HepG2 (cell line): ENCODE measurements at regions not wholly inside any gene's neighbourhood (a gene's known extent, or its start where the extent isn't known, plus 50 kb on each side); places are given as distances from the start of the nearest gene placed in this dataset.

Experiments used
- ATAC-seq: fragments of 200-7000 bp; cut with Tn5 transposase; 3 replicates; pipeline ENCODE4 v1.9.1; 2020; ENCODE audit warnings: mild to moderate bottlenecking, moderate library complexity
- BruUV-seq: library from RNA; stranded (reverse); fragments of 400-500 nt; replicated peaks from 2 replicates; lab custom pipeline; 2021; lab: Mats Ljungman, UMichigan
- CTCF ChIA-PET: fragments of 300-600 bp; formaldehyde crosslinking; extraction: SDS; loops from one replicate; lab custom pipeline; 2021; ENCODE audit warnings: low total read pairs, inconsistent platforms, low intra/inter-chr PET ratio; lab: Yijun Ruan, JAX
- POLR2A ChIA-PET: fragments of 350-600 bp; sonication (Branson Sonifier 250); formaldehyde crosslinking; loops from one replicate; lab custom pipeline; 2020; ENCODE audit warnings: antibody characterized with exemption, inconsistent platforms; lab: Yijun Ruan, JAX
- DNase-seq: peaks from one replicate; pipeline ENCODE4 v3.0.0-alpha.2; 2015; ENCODE audit warnings: low spot score
- FAIRE-seq: peaks from 3 replicates; lab custom pipeline; 2011; peaks lifted over from hg19 to GRCh38; lab: Jason Lieb, UNC
- H2AFZ ChIP-seq: one replicate; pipeline ENCODE4 v1.6.1; 2011; ENCODE audit warnings: low read length, inconsistent platforms
- H3K27ac ChIP-seq: fragments of 300-600 bp; 3 replicates; pipeline ENCODE4 v1.8.0; 2011; ENCODE audit warnings: mixed run types, mild to moderate bottlenecking, mixed read lengths, low read length, inconsistent platforms; ENCODE audit not compliant: insufficient read depth; ENCODE audit errors: extremely low read length
- H3K27me3 ChIP-seq, 2 experiments: fragments of 200-600 bp in 1 of 2; 2 replicates in 1 of 2; 3 replicates in 1 of 2; pipeline versions ENCODE4 v1.6.0 to v1.8.0; 2011; ENCODE audit warnings: low read length in 2 of 2, mild to moderate bottlenecking in 2 of 2, moderate library complexity in 2 of 2, inconsistent platforms in 1 of 2; ENCODE audit not compliant: insufficient read depth in 2 of 2, control insufficient read depth in 1 of 2
- H3K36me3 ChIP-seq, 2 experiments: fragments of 200-600 bp in 1 of 2; replicated peaks in 1 of 2; 2 replicates in 1 of 2; 3 replicates in 1 of 2; pipeline versions ENCODE4 v1.5.1 to v1.8.0; 2011; ENCODE audit warnings: low read length in 2 of 2, inconsistent platforms in 1 of 2; ENCODE audit not compliant: insufficient read depth in 2 of 2, control insufficient read depth in 1 of 2
- H3K4me1 ChIP-seq: 2 replicates; pipeline ENCODE4 v1.5.1; 2012; ENCODE audit warnings: low read length, inconsistent platforms; ENCODE audit not compliant: insufficient read depth
- H3K4me2 ChIP-seq: 2 replicates; pipeline ENCODE4 v1.6.0; 2011; ENCODE audit warnings: low read depth, low read length, inconsistent platforms
- H3K4me3 ChIP-seq, 3 experiments: fragments of 200-600 bp in 1 of 3; sonication (generic), shearing (Covaris generic) in 1 of 3; replicated peaks in 1 of 3; 2 replicates each; pipeline ENCODE4 v1.5.1; 2011 to 2016; ENCODE audit warnings: low read length in 3 of 3, inconsistent platforms in 2 of 3, low read depth in 2 of 3, mild to moderate bottlenecking in 2 of 3, control low read depth in 1 of 3, mixed read lengths in 1 of 3; ENCODE audit not compliant: insufficient read depth in 1 of 3
- H3K79me2 ChIP-seq: one replicate; pipeline ENCODE4 v1.6.1; 2011; ENCODE audit warnings: low read length, inconsistent platforms; ENCODE audit not compliant: insufficient read depth
- H3K9ac ChIP-seq: 2 replicates; pipeline ENCODE4 v1.6.0; 2011; ENCODE audit warnings: mild to moderate bottlenecking, low read depth, low read length, inconsistent platforms; ENCODE audit not compliant: insufficient read depth
- H3K9me3 ChIP-seq: 2 replicates; pipeline ENCODE4 v1.5.1; 2012; ENCODE audit warnings: mild to moderate bottlenecking, low read length
- H4K20me1 ChIP-seq: 2 replicates; pipeline ENCODE4 v1.6.0; 2011; ENCODE audit warnings: inconsistent platforms, mild to moderate bottlenecking, low read length, moderate library complexity; ENCODE audit not compliant: insufficient read depth
- HNF1A ChIP-seq, 2 experiments: sonication (generic) in 1 of 2; formaldehyde crosslinking in 1 of 2; IDR thresholded peaks; 2 replicates each; pipeline versions ENCODE4 v1.4.0 to v1.6.1; 2016 to 2020; ENCODE audit warnings: borderline replicate concordance in 1 of 2, low read depth in 1 of 2, mild to moderate bottlenecking in 1 of 2, missing genetic modification reagents in 1 of 2
- MLX ChIP-seq: IDR thresholded peaks from 2 replicates; pipeline ENCODE4 v1.6.1; 2016
- SNAPC4 ChIP-seq: sonication (generic); formaldehyde crosslinking; IDR thresholded peaks from 2 replicates; pipeline ENCODE4 v1.4.0; 2020; ENCODE audit warnings: mild to moderate bottlenecking, missing genetic modification reagents
- THRA ChIP-seq: sonication (generic); formaldehyde crosslinking; IDR thresholded peaks from 2 replicates; pipeline ENCODE4 v1.4.0; 2020; ENCODE audit warnings: missing genetic modification reagents, borderline replicate concordance
- ZBTB3 ChIP-seq: sonication (generic); formaldehyde crosslinking; IDR thresholded peaks from 2 replicates; pipeline ENCODE4 v1.4.0; 2020; ENCODE audit warnings: low read depth, mild to moderate bottlenecking, moderate library complexity, missing genetic modification reagents, borderline replicate concordance
- ZNF30 ChIP-seq: sonication (generic); formaldehyde crosslinking; IDR thresholded peaks from 2 replicates; pipeline ENCODE4 v1.5.0; 2020; ENCODE audit warnings: mild to moderate bottlenecking, missing genetic modification reagents
- ZNF34 ChIP-seq: sonication (generic); formaldehyde crosslinking; IDR thresholded peaks from 2 replicates; pipeline ENCODE4 v1.4.0; 2020; ENCODE audit warnings: mild to moderate bottlenecking, missing genetic modification reagents, borderline replicate concordance
- ZNF343 ChIP-seq: sonication (generic); formaldehyde crosslinking; IDR thresholded peaks from 2 replicates; pipeline ENCODE4 v1.4.0; 2020; ENCODE audit warnings: mild to moderate bottlenecking, missing genetic modification reagents
- ZNF543 ChIP-seq: sonication (generic); formaldehyde crosslinking; IDR thresholded peaks from 2 replicates; pipeline ENCODE4 v1.4.0; 2020; ENCODE audit warnings: mild to moderate bottlenecking, missing genetic modification reagents
- ZNF562 ChIP-seq: sonication (generic); formaldehyde crosslinking; IDR thresholded peaks from 2 replicates; pipeline ENCODE4 v1.8.0; 2022; ENCODE audit warnings: missing genetic modification reagents, borderline replicate concordance
- WGBS: methylation state at CpG from one replicate; pipeline ENCODE4 v1.1.6; 2017; ENCODE audit warnings: low lambda C conversion rate; 5-methylcytosine and 5-hydroxymethylcytosine counted together
- in situ Hi-C: cut with HindIII; loops from 2 replicates; pipeline ENCODE4 v1.10.0; 2017; ENCODE audit warnings: low pct_unique_long_range_greater_than_20kb; ENCODE audit not compliant: extremely low pct_ligation_motif_present
- intact Hi-C: fragments of 100-400 bp; cut with micrococcal nuclease; formaldehyde crosslinking; loops from one replicate; pipeline ENCODE4 v1.10.0; 2022; ENCODE audit not compliant: unreplicated experiment

- POLR2A ChIA-PET: no interaction called here
- H3K36me3 ChIP-seq: no peaks in the 10 kb centered on the region
- DNase-seq: no peak
- no peak overlapping the region for H2AFZ ChIP-seq
- WGBS: 0% methylated on average over 2 of the region's 2 CpGs
- H3K4me2 ChIP-seq: no peak overlapping the region
- ATAC-seq: no peak
- no peak overlapping the region for H3K4me3 ChIP-seq
- no peaks in the 10 kb centered on the region for H3K4me1 ChIP-seq
- H3K79me2 ChIP-seq: no peaks in the 10 kb centered on the region
- no peak overlapping the region for H3K9ac ChIP-seq
- H3K27ac ChIP-seq: no peak overlapping the region
- intact Hi-C loops: no loop called here
- CTCF ChIA-PET: no interaction called here
- peaks cover 57% of the 10 kb centered on the region for H3K9me3 ChIP-seq
- in situ Hi-C loops: no loop called here
- FAIRE-seq: no peak
- no peaks in the 10 kb centered on the region for H3K27me3 ChIP-seq
- H4K20me1 ChIP-seq: no peaks in the 10 kb centered on the region
- no TSS peak for BruUV-seq
- no peak for TF ChIP-seq ZNF30 (CRISPR knock-in tag)
- no peak for TF ChIP-seq ZNF543 (CRISPR knock-in tag)
- no peak for TF ChIP-seq ZNF343 (CRISPR knock-in tag)
- TF ChIP-seq THRA (CRISPR knock-in tag): no peak
- TF ChIP-seq ZNF562 (CRISPR knock-in tag): no peak
- no peak for TF ChIP-seq ZNF34 (CRISPR knock-in tag)
- TF ChIP-seq HNF1A (IDR thresholded peaks at IDR 0.05; ENCODE audit: low read depth): no peak
- TF ChIP-seq HNF1A (CRISPR knock-in tag; IDR thresholded peaks at IDR 0.05; ENCODE audit: borderline replicate concordance): no peak
- TF ChIP-seq ZBTB3 (CRISPR knock-in tag): no peak
- TF ChIP-seq SNAPC4 (CRISPR knock-in tag): no peak
- no peak for TF ChIP-seq MLX
These were observed 547.9 kb upstream of the CDH4 start for GRCh38 chr20:60704147-60704546.
